DND-41 (cell line): ENCODE measurements at regions not wholly inside any gene's neighbourhood (a gene's known extent, or its start where the extent isn't known, plus 50 kb on each side); places are given as distances from the start of the nearest gene placed in this dataset.
A peak's percentile ranks its signal among the peaks of the same experiment; 100 is the strongest.

Source experiments
- ATAC-seq: fragments of 200-7000 bp; cut with Tn5 transposase; 3 replicates; pipeline ENCODE4 v1.9.1; 2021; ENCODE audit warnings: low read depth; ENCODE audit not compliant: insufficient read depth
- DNase-seq: peaks from one replicate; pipeline ENCODE4 v3.0.0-alpha.2; 2020
- H2AFZ ChIP-seq: 2 replicates; pipeline ENCODE4 v1.6.0; 2012; ENCODE audit warnings: low read depth, low read length
- H3K27ac ChIP-seq: 2 replicates; pipeline ENCODE4 v1.5.1; 2012; ENCODE audit warnings: low read length, inconsistent platforms
- H3K27me3 ChIP-seq: fragments of 200-600 bp; sonication (generic); 2 replicates; pipeline ENCODE4 v1.6.0; 2012; ENCODE audit warnings: low read length, mild to moderate bottlenecking, inconsistent platforms; ENCODE audit not compliant: insufficient read depth, poor library complexity
- H3K36me3 ChIP-seq: 2 replicates; pipeline ENCODE4 v1.5.1; 2012; ENCODE audit warnings: low read length, inconsistent platforms; ENCODE audit not compliant: insufficient read depth
- H3K4me1 ChIP-seq: 2 replicates; pipeline ENCODE4 v1.5.1; 2012; ENCODE audit warnings: mild to moderate bottlenecking, low read length; ENCODE audit not compliant: insufficient read depth
- H3K4me2 ChIP-seq: 2 replicates; pipeline ENCODE4 v1.6.0; 2012; ENCODE audit warnings: mild to moderate bottlenecking, moderate library complexity, low read length, inconsistent platforms; ENCODE audit not compliant: insufficient read depth
- H3K4me3 ChIP-seq, 2 experiments: fragments of 200-600 bp in 1 of 2; shearing (Covaris generic) in 1 of 2; 2 replicates each; pipeline ENCODE4 v1.5.1; 2012 to 2016; ENCODE audit warnings: inconsistent platforms in 2 of 2, low read length in 2 of 2, mild to moderate bottlenecking in 2 of 2, low read depth in 1 of 2, moderate library complexity in 1 of 2
- H3K79me2 ChIP-seq: 2 replicates; pipeline ENCODE4 v1.6.0; 2012; ENCODE audit warnings: low read length, inconsistent platforms; ENCODE audit not compliant: insufficient read depth
- H3K9ac ChIP-seq: 2 replicates; pipeline ENCODE4 v1.6.0; 2012; ENCODE audit warnings: low read depth, mild to moderate bottlenecking, inconsistent platforms, low read length, moderate library complexity
- H3K9me3 ChIP-seq: 2 replicates; pipeline ENCODE4 v1.5.1; 2012; ENCODE audit warnings: low read length, moderate library complexity, mild to moderate bottlenecking, inconsistent platforms; ENCODE audit not compliant: insufficient read depth, severe bottlenecking
- H4K20me1 ChIP-seq: 2 replicates; pipeline ENCODE4 v1.6.0; 2012; ENCODE audit warnings: low read length; ENCODE audit not compliant: insufficient read depth
- CTCF ChIP-seq: IDR thresholded peaks from 2 replicates; pipeline ENCODE4 v1.5.1; 2012; ENCODE audit warnings: borderline replicate concordance, low read length, moderate library complexity, mild to moderate bottlenecking; ENCODE audit not compliant: poor library complexity, severe bottlenecking; ENCODE audit errors: extremely low read depth
- EZH2 ChIP-seq: IDR thresholded peaks from 3 replicates; pipeline ENCODE4 v1.6.1; 2012; ENCODE audit warnings: borderline replicate concordance, low read depth, mild to moderate bottlenecking, moderate library complexity, low read length, inconsistent platforms; ENCODE audit not compliant: severe bottlenecking

GRCh38 chr12:130049666-130050065, 112.6 kb upstream of the FZD10 start:
- Histone ChIP-seq H3K9me3 (no peaks in the 10 kb centered on the region), H4K20me1 (peaks cover 5% of the 10 kb centered on the region), H3K27ac (no peak overlapping the region), H3K27me3 (peaks cover 14% of the 10 kb centered on the region), H3K9ac (no peak overlapping the region), H3K4me2 (no peak overlapping the region), H3K36me3 (no peaks in the 10 kb centered on the region), H3K4me3 (no peak overlapping the region), H3K79me2 (no peaks in the 10 kb centered on the region), H3K4me1 (peaks cover 5% of the 10 kb centered on the region; the same call in 1 of the 2 replicates), H2AFZ (no peak overlapping the region)
- TF ChIP-seq EZH2 (no peak), CTCF (no peak)
- DNase-seq (no peak), ATAC-seq (no peak)

- TF ChIP-seq EZH2 (no peak), CTCF (no peak)
- H3K36me3 ChIP-seq: no peaks in the 10 kb centered on the region
- H3K27ac ChIP-seq: no peak overlapping the region
- H3K27me3 ChIP-seq: peaks cover 9% of the 10 kb centered on the region
- H4K20me1 ChIP-seq: peaks cover 5% of the 10 kb centered on the region
- H3K4me3 ChIP-seq: no peak overlapping the region
- DNase-seq (peak; percentile 53), ATAC-seq (peak; percentile 75)
- H3K9me3 ChIP-seq: no peaks in the 10 kb centered on the region
- no peaks in the 10 kb centered on the region for H3K79me2 ChIP-seq
- H3K9ac ChIP-seq: no peak overlapping the region
- H3K4me2 ChIP-seq: no peak overlapping the region
- H3K4me1 ChIP-seq: peaks cover 5% of the 10 kb centered on the region; the same call in 1 of the 2 replicates
- no peak overlapping the region for H2AFZ ChIP-seq
These were observed 110.4 kb upstream of the FZD10 start for GRCh38 chr12:130051900-130052299.

GRCh38 chr12:130053651-130054069, 108.6 kb upstream of the FZD10 start:
- H3K27me3 ChIP-seq: peaks cover 9% of the 10 kb centered on the region
- ATAC-seq (peak; percentile 18; the same call in 2 of the 3 replicates), DNase-seq (peak; percentile 7)
- no peak overlapping the region for H3K4me2 ChIP-seq
- H3K27ac ChIP-seq: no peak overlapping the region
- TF ChIP-seq CTCF (no peak), EZH2 (no peak)
- no peaks in the 10 kb centered on the region for H3K9me3 ChIP-seq
- peaks cover 3% of the 10 kb centered on the region for H4K20me1 ChIP-seq
- H3K79me2 ChIP-seq: no peaks in the 10 kb centered on the region
- no peak overlapping the region for H3K9ac ChIP-seq
- no peaks in the 10 kb centered on the region for H3K4me1 ChIP-seq
- H3K4me3 ChIP-seq: no peak overlapping the region
- no peak overlapping the region for H2AFZ ChIP-seq
- no peaks in the 10 kb centered on the region for H3K36me3 ChIP-seq

GRCh38 chr12:130054803-130055202, 107.5 kb upstream of the FZD10 start:
- Histone ChIP-seq H3K27ac (no peak overlapping the region), H3K4me3 (no peak overlapping the region), H2AFZ (no peak overlapping the region), H3K36me3 (no peaks in the 10 kb centered on the region), H4K20me1 (peaks cover 3% of the 10 kb centered on the region), H3K4me2 (no peak overlapping the region), H3K9ac (no peak overlapping the region), H3K27me3 (peaks cover 9% of the 10 kb centered on the region), H3K79me2 (no peaks in the 10 kb centered on the region), H3K9me3 (no peaks in the 10 kb centered on the region), H3K4me1 (no peaks in the 10 kb centered on the region)
- TF ChIP-seq EZH2 (no peak), CTCF (no peak)
- DNase-seq (no peak), ATAC-seq (no peak)
